Activated CD4-positive, CD25-positive, alpha-beta regulatory T cell (primary cell): ENCODE measurements at regions not wholly inside any gene's neighbourhood (a gene's known extent, or its start where the extent isn't known, plus 50 kb on each side); places are given as distances from the start of the nearest gene placed in this dataset.

Experiments used
- DNase-seq, 4 experiments: peaks; one replicate each; lab custom pipeline; 2025; lab: John Stamatoyannopoulos, UW

DNA sequence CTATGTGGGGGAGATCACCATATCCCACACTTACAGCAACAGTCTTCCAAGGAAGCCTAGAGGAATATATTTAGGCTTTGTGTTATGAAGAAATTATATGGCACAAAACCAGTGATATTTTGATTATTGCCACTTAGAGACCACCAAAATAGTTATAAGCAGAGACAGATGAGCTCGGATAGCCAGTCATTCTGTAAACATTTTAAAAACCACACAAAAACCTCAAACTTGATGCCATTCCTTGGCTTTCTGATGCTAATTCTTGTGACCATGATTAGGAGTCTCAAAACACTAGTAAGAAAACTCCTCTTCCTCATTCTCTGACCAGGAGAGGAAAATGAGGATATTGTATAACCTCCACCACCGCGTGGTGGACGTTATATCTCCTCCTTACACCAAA is 496.4 kb downstream of the FOXO1 start:
- no peak for DNase-seq

DNA sequence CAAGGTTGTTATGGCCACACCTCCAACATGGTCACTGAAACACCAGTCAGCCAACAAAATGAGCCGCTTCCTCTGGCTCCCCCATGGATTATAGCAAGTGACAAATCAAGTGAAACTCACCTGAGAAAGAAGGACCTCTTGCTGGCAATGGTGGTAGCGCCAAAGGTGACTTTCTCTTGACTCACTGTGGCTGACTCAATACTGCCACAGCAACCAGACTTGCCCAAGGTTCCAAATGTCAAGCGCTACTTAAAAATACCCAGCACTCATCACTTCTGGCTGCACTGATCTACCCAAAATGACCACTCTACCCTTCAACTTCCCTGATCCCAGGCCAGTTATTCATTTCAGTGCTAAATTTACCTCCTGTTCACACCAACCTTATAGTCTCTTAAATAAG is 495.5 kb downstream of the FOXO1 start:
- DNase-seq, result peak in 2 of 4 experiments; percentile 10 to 31

DNA sequence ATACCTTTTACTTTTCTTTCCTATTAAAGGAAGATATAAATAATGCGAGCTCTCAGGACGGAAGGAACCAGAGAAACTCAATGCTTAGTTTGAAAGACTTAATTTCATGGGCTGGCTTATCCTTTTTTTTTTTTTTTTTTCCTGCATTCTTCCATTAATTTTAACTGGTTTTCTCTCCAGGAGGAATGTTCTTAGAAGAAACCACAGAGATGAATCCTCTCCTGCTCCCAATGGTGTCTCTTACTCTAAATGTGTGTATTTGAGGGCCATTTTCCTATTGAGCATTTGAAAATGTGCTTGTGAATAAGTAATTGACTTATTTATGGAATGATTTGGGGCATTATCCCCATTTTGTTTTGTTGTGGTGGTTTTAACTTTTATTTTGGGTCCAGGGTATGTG is 494.9 kb downstream of the FOXO1 start:
- no peak for DNase-seq

DNA sequence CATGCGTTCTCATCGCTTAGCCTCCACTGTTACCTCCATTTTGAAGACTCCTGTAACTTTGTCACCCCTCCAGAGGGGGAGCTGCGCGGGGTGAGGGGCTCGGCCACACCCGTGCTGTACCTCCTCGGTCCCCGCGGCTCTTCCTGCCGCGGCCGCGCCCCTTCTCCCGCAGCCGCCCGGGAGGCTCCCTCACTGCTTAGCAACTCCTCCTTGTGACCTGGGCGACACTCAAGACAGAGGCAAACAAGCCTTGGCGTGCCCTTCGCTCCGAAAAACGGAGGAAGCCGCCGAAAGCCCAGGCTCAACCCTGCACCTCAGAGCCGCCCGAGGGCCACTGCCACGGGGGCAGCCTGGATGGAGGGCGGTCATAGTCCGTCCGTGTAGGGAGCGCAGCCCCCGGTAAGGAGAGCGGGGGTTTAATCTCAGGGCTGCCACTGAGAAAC is 494.3 kb downstream of the FOXO1 start:
- DNase-seq, result no peak

DNA sequence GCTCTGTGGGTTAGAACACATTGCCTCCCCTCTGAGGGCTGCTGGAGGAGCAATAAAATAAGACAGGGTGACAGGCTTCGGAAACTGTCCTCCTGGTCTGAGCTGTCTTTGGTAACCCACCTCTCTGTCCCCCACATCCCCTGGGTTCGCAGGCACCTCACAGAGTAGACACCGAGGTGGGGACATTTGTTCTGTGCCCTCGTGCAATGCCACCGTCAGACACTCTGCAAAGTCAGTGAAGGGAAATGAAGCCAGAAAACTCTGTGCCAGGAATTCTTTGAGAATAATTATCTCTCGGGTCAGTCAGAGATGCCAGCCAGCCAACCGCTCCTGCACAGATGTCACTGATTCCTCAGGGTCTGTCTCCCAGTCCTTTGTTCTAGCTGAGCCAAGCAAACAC is 493.6 kb downstream of the FOXO1 start:
- DNase-seq, result no peak

DNA sequence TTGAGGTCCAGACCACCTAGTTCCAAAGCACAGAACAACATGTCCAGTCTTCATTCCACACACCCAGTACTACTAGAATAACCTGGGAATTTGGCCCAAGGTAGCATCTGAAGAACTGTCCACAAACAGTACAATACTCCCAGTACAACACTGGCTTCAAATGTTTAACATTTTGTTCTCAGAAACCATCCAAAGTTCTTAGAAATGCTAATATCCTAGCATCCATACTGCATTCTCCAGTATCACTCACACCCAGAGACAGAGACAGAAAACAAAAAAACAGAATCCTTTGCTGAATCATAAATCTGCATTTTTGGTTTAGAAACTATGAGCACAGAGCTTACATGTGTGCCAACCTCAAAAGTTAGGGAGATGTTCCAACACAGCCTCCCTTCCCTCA is 490.8 kb downstream of the FOXO1 start:
- no peak for DNase-seq

DNA sequence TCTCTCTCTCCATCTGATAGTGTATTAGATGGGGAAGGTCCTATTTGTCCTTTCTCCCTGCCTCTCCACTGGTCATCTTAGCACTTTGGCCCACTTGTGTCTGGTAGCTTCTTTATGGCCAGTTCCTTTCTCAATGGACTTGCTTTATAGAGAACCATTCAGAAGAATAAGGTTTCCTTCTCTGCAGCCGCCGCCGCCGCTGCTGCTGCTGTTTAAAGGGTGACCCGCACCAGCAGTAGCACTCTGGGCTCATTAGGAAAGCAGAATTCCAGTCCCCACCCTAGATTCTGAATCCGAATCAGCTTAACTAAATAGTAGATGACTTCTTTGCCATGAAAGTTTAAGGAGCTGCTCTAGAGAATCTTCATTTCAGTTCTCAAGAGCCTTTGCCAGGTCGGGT is 490.2 kb downstream of the FOXO1 start:
- DNase-seq, result no peak

DNA sequence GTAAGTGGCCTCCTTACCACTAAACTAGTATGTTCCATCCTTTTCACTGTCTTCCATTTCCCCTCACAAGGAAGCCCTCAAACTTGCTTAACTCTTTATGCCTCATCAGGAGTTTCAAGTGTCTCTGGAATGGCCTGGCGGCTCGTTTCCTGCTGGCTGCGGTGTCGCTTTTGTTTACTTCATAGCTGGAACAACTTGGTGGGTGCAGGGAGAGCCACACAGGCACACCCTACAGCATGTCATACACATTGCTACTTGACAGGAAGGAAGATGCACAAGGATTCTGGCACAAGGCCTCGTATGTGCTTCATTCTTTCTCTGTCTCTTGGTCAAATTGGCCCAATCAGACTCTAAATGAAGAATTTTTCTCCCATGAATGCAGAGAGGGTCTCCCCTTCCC is 488.3 kb downstream of the FOXO1 start:
- no peak for DNase-seq

DNA sequence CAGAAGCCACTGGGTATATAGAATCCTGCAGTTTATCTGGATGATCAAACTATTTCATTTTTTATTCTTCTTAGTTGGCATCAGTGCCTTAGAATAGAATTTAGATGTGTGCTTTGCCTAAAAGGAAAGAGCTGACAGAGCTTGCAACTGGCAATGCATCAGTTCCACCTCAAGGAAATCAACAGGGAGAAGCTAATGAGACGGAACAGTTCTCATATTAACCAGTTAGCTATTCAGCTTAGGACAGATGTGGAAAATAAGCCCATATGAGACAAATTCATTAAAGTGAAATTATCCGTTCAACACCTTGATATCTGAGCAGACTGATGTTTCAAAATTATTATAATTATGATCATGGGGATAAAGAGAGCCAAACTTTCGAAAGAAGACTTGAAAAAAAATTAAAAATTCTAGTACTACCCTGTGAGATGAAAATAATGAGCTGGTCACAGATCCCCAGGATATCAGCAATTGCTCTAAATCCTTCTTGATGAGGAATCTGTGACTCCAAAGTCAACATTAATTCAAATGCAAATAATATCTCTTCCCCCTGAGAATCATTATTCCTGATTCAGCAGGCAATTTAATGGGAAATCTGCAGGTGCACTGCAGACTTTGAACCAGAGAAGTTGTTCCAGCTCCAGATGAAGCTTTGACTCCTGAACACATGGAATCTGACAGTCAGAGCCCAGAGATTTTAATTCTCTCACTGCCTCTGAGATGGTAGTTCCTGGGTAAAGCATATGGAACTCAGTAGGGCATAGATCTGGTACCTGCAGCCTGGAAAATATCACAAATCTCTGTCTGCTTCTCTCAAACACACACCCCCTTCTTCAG is 486.8 kb downstream of the FOXO1 start:
- no peak for DNase-seq

DNA sequence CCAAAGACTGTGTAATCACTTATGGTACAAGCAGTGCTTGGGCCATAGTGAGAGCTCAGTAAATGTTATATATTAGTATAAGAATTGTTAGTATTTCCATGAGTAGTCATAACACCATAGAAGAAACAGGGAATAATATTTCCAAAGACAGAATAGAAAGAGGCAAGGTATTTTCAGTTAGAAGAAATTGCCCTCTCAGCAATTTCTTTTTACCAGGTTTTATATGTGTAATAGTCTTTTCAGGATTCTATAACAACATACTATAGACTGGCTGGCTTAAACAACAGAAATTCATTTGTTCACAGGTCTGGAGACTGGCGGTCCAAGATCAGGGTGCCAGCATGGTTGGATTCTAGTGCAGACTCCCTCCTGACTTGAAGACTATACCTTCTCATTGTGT is 485.7 kb downstream of the FOXO1 start:
- no peak for DNase-seq

DNA sequence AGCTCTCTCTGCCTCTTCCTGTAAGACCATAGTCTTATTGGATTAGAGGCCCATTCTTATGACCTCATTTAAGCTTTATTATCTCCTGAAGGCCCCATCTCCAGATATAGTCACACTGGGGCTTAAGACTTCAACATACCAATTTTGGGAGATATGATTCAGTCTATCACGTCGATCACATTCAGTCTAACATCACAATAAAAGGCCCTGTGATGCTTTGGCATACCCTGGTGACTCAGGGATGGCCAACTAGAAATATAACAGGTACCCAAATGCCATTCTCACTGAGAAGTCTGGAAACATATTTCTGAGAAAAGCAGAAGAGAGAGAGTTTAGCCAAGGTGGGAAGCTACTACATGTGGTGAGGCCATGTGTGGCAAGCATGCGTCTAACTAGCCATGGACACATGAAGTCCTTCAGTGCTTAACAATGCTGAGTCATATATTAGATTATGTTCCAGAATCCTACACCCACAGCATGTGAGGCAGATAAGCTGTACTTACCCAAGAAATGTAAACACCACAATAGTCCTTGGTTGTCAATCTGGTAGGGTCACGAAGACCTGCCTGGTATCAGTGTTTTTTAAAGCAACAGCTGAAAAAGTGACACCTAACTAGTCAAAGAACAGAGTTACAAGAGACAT is 485.1 kb downstream of the FOXO1 start:
- no peak for DNase-seq

DNA sequence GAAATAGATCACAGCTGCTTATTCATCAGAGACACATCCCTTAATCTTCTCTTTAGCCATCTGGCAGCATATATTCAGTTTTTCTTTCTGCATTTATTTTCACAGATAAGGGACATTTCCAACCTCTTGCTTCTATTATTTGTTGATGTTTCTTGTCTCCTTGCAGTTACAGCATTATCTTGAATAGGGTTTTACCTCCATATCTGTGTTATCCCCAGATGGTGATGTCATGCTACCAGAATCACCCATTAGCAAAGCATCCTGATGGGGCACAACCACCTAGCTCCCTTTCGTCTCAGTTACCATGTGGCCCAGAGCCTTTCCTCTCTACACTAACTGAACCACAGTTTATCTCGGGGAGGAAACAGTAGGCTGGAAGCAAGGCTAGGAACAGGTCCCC is 483.9 kb downstream of the FOXO1 start:
- no peak for DNase-seq

DNA sequence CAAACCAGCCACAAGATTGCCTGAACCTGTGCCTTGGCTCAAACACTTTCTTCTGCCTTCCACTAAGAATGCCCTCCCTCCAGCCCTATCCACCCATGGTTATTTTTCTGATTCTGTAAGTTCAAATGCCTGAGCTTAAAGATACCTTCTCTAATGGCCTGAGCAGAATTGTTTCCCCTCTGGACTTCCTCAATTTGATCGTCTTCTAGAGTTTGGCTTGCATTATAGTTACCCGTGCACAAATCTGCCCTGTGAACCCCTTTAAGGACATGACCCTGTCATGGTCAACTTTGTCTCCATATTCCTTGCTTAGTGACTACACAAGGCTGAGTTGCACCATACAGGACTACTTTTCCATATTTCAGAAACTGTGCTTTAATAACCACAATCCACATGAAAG is 481.0 kb downstream of the FOXO1 start:
- no peak for DNase-seq

DNA sequence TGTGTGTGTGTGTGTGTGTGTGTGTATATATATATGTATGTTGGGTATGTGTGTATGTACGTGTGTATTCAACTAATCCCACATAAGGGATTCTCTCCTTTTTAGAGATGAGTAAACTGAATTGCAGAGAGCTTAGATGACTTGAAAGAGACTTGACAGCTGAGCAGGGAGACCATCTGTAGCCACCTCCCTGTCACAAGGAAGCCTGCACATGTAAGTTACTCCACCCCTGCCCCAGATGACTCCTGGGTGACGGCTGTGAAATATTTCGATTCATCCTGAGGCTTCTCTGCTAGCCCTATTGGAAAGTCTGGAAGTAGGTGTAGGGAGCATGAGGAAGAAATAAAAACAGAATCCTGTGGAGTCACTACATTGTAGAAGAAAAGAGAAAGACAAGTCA is 480.4 kb downstream of the FOXO1 start:
- DNase-seq, result no peak

DNA sequence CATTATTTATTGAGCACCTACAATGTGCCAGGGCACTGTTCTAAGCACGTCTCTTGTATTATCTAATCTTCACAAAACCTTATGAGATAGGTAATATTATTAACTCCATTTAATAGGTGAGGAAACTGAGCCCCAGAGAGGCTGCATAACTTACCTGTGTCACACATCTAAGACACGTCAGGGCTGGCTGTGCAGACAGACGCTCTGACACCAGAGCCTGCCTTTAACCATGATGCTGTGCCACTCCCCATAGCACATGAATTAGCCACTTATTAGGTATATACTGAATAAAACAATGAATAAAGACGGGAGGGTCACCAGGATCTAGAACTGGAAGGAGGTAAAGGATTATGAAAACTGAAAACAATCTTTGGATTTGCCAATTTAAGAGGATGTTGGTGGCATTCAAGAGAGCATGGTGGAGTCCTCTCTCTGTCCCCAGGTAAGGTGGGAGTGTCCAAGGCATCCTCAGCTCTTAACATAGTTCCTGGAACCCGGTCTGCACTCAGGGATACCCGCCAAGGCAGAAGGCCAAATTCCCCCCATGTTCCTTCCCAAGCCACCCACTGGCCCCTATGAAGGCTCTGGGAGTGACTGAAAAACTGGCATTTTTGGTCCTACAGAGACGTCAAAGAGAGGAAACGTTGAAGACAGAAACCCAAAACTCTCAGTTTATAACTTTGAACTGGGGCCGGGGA is 479.7 kb downstream of the FOXO1 start:
- no peak for DNase-seq

DNA sequence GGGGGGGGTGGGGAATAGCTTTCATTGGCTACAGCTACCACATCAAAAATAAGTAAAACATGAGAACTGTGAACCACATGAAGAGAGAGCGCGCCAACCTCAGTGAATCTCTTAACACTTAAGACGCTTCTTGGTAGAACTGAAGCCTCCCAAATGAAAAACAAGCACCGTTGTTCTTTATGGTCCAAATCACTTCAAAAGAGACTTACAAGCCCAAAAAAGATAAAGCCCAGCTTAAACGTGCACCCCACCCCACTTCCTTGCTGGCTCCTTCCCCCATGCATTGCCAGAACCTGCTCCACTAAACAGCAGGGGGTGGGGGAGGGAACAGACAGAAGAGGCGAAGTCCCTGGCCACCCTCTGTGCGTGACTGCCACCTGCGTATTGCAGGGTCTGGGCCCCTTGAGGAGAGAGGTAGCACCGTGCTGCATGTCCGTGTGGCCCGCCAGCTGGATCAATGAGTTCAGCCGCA is 479.1 kb downstream of the FOXO1 start:
- peak; percentile 19 to 68 (median 54) for DNase-seq

DNA sequence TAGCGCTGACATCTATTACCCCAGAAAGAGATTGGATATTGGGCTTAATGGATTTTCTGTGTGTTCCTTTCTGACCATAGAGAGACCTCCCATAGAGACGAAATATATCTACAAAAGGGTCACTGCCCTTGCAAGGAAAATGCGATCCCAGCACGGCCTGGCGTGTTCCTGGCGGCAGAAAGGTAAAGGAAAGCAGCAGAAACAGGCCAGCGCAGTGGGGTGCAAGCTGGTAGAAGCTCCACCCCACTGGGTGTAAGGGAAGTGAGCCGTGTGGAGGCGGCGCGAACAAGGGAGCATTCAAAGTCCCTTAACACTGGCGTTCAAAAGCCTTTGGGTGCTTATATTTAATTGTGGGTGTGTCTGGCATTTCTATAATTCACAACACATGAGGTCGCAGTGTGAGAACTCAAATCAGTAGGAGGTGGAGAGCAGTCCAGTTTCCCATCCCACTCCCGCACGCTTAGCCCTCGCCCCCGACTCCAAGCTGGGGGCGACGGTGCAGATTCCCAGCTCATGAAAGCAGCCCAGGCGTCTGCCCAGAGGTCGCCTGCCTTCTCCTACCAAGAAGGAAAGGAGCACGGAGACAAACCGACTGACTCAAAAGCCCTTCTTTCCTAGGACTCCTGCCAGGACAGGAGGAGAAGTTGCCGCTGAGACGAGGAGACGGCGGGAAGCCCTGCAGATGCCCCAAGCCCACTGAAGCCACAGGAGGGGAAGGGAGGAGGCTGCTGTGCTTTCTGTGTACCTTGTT is 478.4 kb downstream of the FOXO1 start:
- DNase-seq, result peak in 3 of 4 experiments; percentile 22 to 66 (median 50)

DNA sequence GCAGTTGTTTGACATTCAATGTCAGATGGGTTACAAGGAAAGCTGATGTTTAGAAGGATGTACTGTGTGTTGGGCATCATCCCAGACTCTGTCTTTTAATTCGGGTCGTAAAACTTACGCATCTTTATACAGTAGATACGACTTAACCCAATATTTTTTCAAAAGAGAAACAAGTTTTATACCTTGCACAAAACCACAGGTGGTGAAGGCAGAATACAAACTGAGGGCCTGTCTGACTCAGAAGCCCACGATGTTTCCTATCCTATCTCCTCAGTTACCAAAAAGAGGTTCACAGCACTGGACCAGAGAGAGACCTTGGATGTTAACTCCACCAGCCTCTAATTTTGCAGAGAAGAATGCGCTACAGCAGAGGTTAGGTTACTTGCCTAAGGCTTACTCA is 477.0 kb downstream of the FOXO1 start:
- DNase-seq, result no peak

DNA sequence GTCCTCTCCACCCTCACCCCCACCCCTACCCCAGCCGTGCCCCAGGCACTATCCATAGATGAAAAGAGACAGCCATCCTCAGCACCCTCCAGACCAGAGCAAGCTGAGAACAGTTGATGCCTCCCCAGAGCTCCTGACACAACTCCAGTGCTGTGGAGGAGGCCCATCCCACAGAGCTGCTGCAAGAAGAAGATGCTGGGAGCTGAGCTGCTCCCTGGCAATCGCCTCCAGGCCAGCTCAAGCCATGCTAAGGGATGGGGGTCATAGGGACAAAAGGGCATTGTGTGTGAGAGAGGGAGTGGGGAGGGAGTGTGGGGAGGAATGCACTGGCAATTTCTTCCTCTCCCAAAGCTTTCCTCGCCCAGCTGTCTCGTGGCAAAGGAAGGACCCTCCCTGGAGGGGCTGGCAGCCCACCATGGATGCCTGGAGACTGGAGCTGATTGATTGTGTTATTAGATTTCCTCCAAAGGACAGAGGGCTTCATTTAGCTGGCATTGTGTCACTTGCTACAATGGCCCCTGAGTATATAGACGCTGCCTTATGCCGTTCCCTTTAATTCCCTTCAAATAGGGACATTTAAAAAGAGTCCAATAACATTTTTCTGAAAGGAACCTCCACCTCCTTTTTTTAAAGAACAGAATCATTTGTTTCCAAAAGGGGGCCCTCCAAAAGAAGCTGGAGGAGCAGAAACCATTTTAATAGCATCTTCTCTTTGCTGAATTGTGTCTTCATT is 476.4 kb downstream of the FOXO1 start:
- DNase-seq, result no peak

DNA sequence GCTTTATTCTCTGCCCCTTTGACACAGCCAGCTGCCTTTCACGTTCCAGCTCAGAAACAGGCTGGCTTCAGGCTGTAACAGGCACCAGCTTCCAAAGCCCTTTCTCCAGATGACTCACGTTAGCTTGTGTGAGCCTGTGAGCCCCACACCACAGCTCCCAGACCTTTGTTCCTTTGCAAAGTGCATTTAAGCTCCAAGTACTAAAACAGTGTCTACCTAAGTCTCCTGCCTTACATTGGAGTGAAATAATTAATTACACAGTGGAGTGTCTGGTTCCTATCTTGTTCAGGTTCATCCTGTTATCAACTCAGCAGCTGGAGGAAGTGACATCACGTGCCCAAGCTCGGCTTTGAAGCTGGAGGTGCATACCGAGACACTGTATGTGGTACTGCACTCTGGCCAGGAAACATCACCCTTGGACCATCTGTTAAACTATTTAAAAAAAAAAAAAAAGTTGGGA is 475.8 kb downstream of the FOXO1 start:
- DNase-seq, result peak; percentile 4 to 67 (median 54)
